ENCODE measurements at regions not wholly inside any gene's neighbourhood (a gene's known extent, or its start where the extent isn't known, plus 50 kb on each side); places are given as distances from the start of the nearest gene placed in this dataset.

GRCh38 chr2:126774290-126774689 is 118.3 kb downstream of the GYPC start:
- DNase-seq (ENCODE audit: low read depth in 2 of 2, low spot score in 1 of 2): no peak

GRCh38 chr2:126774761-126775160 is 118.8 kb downstream of the GYPC start:
- DNase-seq (ENCODE audit: low read depth in 2 of 2, low spot score in 1 of 2): no peak

GRCh38 chr2:126775300-126775985 is 119.5 kb downstream of the GYPC start:
- DNase-seq (ENCODE audit: low read depth in 2 of 2, low spot score in 1 of 2): no peak

GRCh38 chr2:126776255-126776654 is 120.3 kb downstream of the GYPC start:
- no peak for DNase-seq (ENCODE audit: low read depth in 2 of 2, low spot score in 1 of 2)

GRCh38 chr2:126776692-126777619 is 121.0 kb downstream of the GYPC start:
- DNase-seq (ENCODE audit: low read depth in 2 of 2, low spot score in 1 of 2): peak; percentile 58 to 65

GRCh38 chr2:126777620-126777978 is 121.1 kb upstream of the TEX51 start:
- DNase-seq (ENCODE audit: low read depth in 2 of 2, low spot score in 1 of 2): no peak

GRCh38 chr2:126778561-126779501 is 119.9 kb upstream of the TEX51 start:
- no peak for DNase-seq (ENCODE audit: low read depth in 2 of 2, low spot score in 1 of 2)

GRCh38 chr2:126781206-126781605 is 117.5 kb upstream of the TEX51 start:
- DNase-seq (ENCODE audit: low read depth in 2 of 2, low spot score in 1 of 2): no peak

- no peak for DNase-seq (ENCODE audit: low read depth in 2 of 2, low spot score in 1 of 2)
Measured at GRCh38 chr2:126781806-126782205, 116.9 kb upstream of the TEX51 start.

GRCh38 chr2:126782648-126783047 is 116.0 kb upstream of the TEX51 start:
- no peak for DNase-seq (ENCODE audit: low read depth in 2 of 2, low spot score in 1 of 2)

GRCh38 chr2:126783341-126783740 is 115.3 kb upstream of the TEX51 start:
- DNase-seq (ENCODE audit: low read depth in 2 of 2, low spot score in 1 of 2): no peak

GRCh38 chr2:126784045-126784444 is 114.6 kb upstream of the TEX51 start:
- DNase-seq (ENCODE audit: low read depth in 2 of 2, low spot score in 1 of 2): no peak

GRCh38 chr2:126784621-126785020 is 114.1 kb upstream of the TEX51 start:
- DNase-seq (ENCODE audit: low read depth in 2 of 2, low spot score in 1 of 2): no peak

GRCh38 chr2:126785236-126785635 is 113.5 kb upstream of the TEX51 start:
- DNase-seq (ENCODE audit: low read depth in 2 of 2, low spot score in 1 of 2): no peak

GRCh38 chr2:126785862-126786261 is 112.8 kb upstream of the TEX51 start:
- DNase-seq (ENCODE audit: low read depth in 2 of 2, low spot score in 1 of 2): no peak

GRCh38 chr2:126786765-126787164 is 111.9 kb upstream of the TEX51 start:
- DNase-seq (ENCODE audit: low read depth in 2 of 2, low spot score in 1 of 2): no peak

GRCh38 chr2:126787289-126787688 is 111.4 kb upstream of the TEX51 start:
- DNase-seq (ENCODE audit: low read depth in 2 of 2, low spot score in 1 of 2): no peak

GRCh38 chr2:126788113-126788512 is 110.6 kb upstream of the TEX51 start:
- DNase-seq (ENCODE audit: low read depth in 2 of 2, low spot score in 1 of 2): no peak

- DNase-seq (ENCODE audit: low read depth in 2 of 2, low spot score in 1 of 2): no peak
Measured at GRCh38 chr2:126788652-126789051, 110.0 kb upstream of the TEX51 start.

GRCh38 chr2:126790987-126791780 is 107.5 kb upstream of the TEX51 start:
- DNase-seq (ENCODE audit: low read depth in 2 of 2, low spot score in 1 of 2): no peak

GRCh38 chr2:126792186-126792585 is 106.5 kb upstream of the TEX51 start:
- DNase-seq (ENCODE audit: low read depth in 2 of 2, low spot score in 1 of 2): no peak

Data from stimulated activated CD8-positive, alpha-beta memory T cell treated with anti-CD3 and anti-CD28 coated beads, Interleukin-4, amount 100 ng/mL, for 1 hour (primary cell).